ENCODE measurements at regions not wholly inside any gene's neighbourhood (a gene's known extent, or its start where the extent isn't known, plus 50 kb on each side); places are given as distances from the start of the nearest gene placed in this dataset.

DNA sequence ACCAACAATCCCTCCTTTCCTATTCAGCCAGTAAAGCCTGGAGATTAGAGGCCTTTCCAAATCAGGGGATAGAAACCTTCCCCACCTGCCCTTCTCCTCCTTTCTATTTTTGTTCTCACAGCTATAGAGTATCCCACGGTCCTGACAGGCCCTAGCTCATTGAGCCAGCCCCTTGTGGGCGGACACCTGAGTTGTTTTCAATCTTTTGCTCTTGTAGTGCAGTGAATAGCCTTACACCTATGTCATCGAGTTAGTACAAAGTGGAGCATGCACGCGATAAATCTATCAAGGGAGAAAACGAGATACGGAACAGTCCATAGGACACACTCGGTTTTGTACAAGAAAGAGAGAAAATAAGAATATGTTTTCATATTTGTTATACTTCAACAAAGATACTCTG is 77.2 kb downstream of the TSPAN17 start:
- intact Hi-C loops (cut with micrococcal nuclease; ENCODE audit: unreplicated experiment), result no loop called here
- peaks cover 30% of the 10 kb centered on the region for H3K27me3 ChIP-seq (ENCODE audit: insufficient read depth, low read depth)
- H3K36me3 ChIP-seq (ENCODE audit: low read depth), result no peaks in the 10 kb centered on the region
- ChIA-PET CTCF (no interaction called here), POLR2A (ENCODE audit: unreplicated experiment) (interaction anchor here (0.5 to 0.6 kb wide), 2 partner anchors 92 to 390 kb away, joined by 5 read pairs; no protein-coding TSS in a partner anchor)
- H3K4me3 ChIP-seq, result no peak overlapping the region
- H3K9me3 ChIP-seq (ENCODE audit: insufficient read depth, low read depth), result no peaks in the 10 kb centered on the region
- no peak overlapping the region for H3K27ac ChIP-seq
- H3F3A ChIP-seq (ENCODE audit: insufficient read depth, low read depth), result no peaks in the 10 kb centered on the region
- no peaks in the 10 kb centered on the region for H3K79me2 ChIP-seq (ENCODE audit: low read depth)
- H3K4me2 ChIP-seq, result no peak overlapping the region
- BruUV-seq (replicated peaks), result no TSS peak
- no peak for DNase-seq
- H3K4me1 ChIP-seq (replicated peaks; ENCODE audit: insufficient read depth), result no peaks in the 10 kb centered on the region
- no peaks in the 10 kb centered on the region for H3K9me2 ChIP-seq (ENCODE audit: insufficient read depth)
- TF ChIP-seq EZH2 (IDR thresholded peaks at IDR 0.05; ENCODE audit: low read depth), result no peak
- TF ChIP-seq, protein P1, sequence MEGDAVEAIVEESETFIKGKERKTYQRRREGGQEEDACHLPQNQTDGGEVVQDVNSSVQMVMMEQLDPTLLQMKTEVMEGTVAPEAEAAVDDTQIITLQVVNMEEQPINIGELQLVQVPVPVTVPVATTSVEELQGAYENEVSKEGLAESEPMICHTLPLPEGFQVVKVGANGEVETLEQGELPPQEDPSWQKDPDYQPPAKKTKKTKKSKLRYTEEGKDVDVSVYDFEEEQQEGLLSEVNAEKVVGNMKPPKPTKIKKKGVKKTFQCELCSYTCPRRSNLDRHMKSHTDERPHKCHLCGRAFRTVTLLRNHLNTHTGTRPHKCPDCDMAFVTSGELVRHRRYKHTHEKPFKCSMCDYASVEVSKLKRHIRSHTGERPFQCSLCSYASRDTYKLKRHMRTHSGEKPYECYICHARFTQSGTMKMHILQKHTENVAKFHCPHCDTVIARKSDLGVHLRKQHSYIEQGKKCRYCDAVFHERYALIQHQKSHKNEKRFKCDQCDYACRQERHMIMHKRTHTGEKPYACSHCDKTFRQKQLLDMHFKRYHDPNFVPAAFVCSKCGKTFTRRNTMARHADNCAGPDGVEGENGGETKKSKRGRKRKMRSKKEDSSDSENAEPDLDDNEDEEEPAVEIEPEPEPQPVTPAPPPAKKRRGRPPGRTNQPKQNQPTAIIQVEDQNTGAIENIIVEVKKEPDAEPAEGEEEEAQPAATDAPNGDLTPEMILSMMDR (conservative IDR thresholded peaks at IDR 0.05), result no peak
- no peak overlapping the region for H2AFZ ChIP-seq
- H4K20me1 ChIP-seq (ENCODE audit: insufficient read depth), result no peaks in the 10 kb centered on the region

DNA sequence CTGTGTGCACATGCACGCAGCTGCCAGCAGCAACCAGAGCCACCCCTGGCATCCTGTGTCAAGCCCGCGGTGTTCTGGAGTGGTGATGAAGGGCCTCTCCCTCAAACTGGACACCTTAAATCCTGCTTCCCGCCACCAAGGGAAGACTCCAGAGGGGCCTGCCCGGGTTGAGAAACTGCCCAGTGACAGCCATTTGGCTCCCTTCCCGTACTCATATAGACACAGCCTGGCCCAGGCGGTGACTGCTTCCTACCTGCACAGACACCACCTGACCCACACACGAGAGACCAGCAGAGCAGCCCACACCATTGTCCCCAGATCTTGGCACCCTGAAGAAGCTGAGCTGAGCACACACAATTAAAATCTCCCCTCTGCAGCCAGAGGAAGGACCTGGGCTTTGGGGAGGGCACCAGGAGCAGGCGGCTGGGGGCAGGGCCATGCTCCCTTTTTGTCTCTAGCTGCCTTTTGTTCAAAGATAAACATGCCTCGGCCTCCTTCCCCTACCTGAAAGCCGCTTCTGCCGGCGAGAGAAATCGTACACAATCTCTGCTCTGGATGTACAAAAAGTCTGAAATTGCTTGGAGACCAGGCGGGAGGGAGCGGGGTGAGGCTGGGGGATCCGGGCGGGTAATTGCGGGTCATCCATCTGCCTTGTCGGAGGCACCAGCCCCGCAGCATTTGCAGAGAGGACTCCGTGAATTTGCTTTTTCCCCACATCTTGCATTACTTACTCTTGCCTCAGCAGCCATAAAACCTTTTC is 78.4 kb downstream of the TSPAN17 start:
- H3K4me1 ChIP-seq (replicated peaks; ENCODE audit: insufficient read depth), result no peaks in the 10 kb centered on the region
- ChIA-PET POLR2A (ENCODE audit: unreplicated experiment) (no interaction called here), CTCF (no interaction called here)
- H3K9me2 ChIP-seq (ENCODE audit: insufficient read depth), result no peaks in the 10 kb centered on the region
- H3K27ac ChIP-seq, result no peak overlapping the region
- TF ChIP-seq EZH2 (IDR thresholded peaks at IDR 0.05; ENCODE audit: low read depth), result no peak
- TF ChIP-seq, protein P1 (conservative IDR thresholded peaks at IDR 0.05), result no peak
- intact Hi-C loops (cut with micrococcal nuclease; ENCODE audit: unreplicated experiment), result no loop called here
- H4K20me1 ChIP-seq (ENCODE audit: insufficient read depth), result no peaks in the 10 kb centered on the region
- peaks cover 42% of the 10 kb centered on the region for H3K27me3 ChIP-seq (ENCODE audit: insufficient read depth, low read depth)
- no peaks in the 10 kb centered on the region for H3F3A ChIP-seq (ENCODE audit: insufficient read depth, low read depth)
- no TSS peak for BruUV-seq (replicated peaks)
- DNase-seq, result no peak
- no peaks in the 10 kb centered on the region for H3K9me3 ChIP-seq (ENCODE audit: insufficient read depth, low read depth)
- H3K4me3 ChIP-seq, result no peak overlapping the region
- H3K36me3 ChIP-seq (ENCODE audit: low read depth), result no peaks in the 10 kb centered on the region
- H3K79me2 ChIP-seq (ENCODE audit: low read depth), result no peaks in the 10 kb centered on the region
- H3K4me2 ChIP-seq, result no peak overlapping the region
- H2AFZ ChIP-seq, result no peak overlapping the region

DNA sequence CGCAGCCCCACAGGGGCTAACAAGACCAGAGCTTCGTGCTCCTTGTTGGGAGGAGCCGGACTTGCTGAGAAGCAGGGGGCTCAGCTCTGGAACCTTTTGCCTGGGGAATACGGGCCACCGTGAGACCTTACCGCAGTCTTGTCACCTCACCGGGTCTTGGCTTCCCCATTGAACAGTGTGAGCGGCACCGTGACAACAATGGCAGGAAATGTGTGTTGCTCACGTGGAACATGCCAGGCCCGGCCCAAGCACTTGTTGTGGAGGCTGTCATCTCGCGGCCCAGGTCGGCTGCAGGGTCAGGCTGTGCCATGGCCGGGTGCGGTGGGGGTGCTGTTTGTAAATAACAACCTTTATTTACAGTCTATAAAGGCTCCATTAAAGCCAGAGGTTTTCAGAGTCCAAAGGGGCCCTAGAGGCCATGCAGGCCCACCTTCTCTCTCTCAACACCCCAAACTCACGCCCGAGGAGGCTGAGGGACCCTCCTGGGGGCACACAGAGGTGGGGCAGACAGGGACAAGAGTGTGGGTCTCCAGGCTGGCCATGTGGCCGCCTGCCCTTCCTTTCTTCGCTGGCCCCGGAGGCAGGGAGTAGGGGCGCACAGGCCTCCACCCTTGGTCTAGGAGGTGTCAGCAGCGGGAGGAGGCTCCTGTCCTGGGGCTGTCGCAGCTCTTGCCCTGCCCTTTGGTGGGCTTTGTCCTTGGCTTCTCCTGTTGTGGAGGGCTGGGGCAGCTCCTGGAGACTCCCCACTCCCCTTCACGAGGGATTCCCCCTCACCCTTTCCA is 79.7 kb downstream of the TSPAN17 start:
- no TSS peak for BruUV-seq (replicated peaks)
- intact Hi-C loops (cut with micrococcal nuclease; ENCODE audit: unreplicated experiment), result no loop called here
- Histone ChIP-seq H2AFZ (no peak overlapping the region), H3K9me2 (ENCODE audit: insufficient read depth) (no peaks in the 10 kb centered on the region), H3K79me2 (ENCODE audit: low read depth) (no peaks in the 10 kb centered on the region), H3K36me3 (ENCODE audit: low read depth) (no peaks in the 10 kb centered on the region), H3K4me2 (no peak overlapping the region), H3K4me3 (no peak overlapping the region), H3K27me3 (ENCODE audit: insufficient read depth, low read depth) (peaks cover 55% of the 10 kb centered on the region), H3K9me3 (ENCODE audit: insufficient read depth, low read depth) (no peaks in the 10 kb centered on the region), H3K4me1 (replicated peaks; ENCODE audit: insufficient read depth) (no peaks in the 10 kb centered on the region), H3F3A (ENCODE audit: insufficient read depth, low read depth) (no peaks in the 10 kb centered on the region), H4K20me1 (ENCODE audit: insufficient read depth) (no peaks in the 10 kb centered on the region), H3K27ac (no peak overlapping the region)
- no peak for DNase-seq
- POLR2A ChIA-PET (ENCODE audit: unreplicated experiment), result no interaction called here
- no peak for TF ChIP-seq EZH2 (IDR thresholded peaks at IDR 0.05; ENCODE audit: low read depth)
- TF ChIP-seq, protein P1 (conservative IDR thresholded peaks at IDR 0.05), result no peak
- CTCF ChIA-PET, result no interaction called here
